LNCAP (cell line): ENCODE measurements at regions not wholly inside any gene's neighbourhood (a gene's known extent, or its start where the extent isn't known, plus 50 kb on each side); places are given as distances from the start of the nearest gene placed in this dataset.

Source experiments
- CTCF ChIP-seq: fragments of 450-650 bp; IDR thresholded peaks from 2 replicates; pipeline ENCODE4 v1.5.1; 2017; ENCODE audit warnings: mild to moderate bottlenecking

- TF ChIP-seq CTCF = no peak
Observed at GRCh38 chr21:41638201-41638790, 128.6 kb downstream of the RIPK4 start.

GRCh38 chr21:41636636-41637630, 129.0 kb upstream of the TMPRSS2 start:
- TF ChIP-seq CTCF = no peak

- TF ChIP-seq CTCF = no peak
Observed at GRCh38 chr21:41635874-41636273, 127.9 kb upstream of the TMPRSS2 start.

GRCh38 chr21:41634858-41635257, 126.9 kb upstream of the TMPRSS2 start:
- no peak for TF ChIP-seq CTCF

GRCh38 chr21:41634211-41634694, 126.3 kb upstream of the TMPRSS2 start:
- no peak for TF ChIP-seq CTCF

- no peak for TF ChIP-seq CTCF
Observed at GRCh38 chr21:41633627-41634026, 125.7 kb upstream of the TMPRSS2 start.

GRCh38 chr21:41632748-41633475, 125.0 kb upstream of the TMPRSS2 start:
- TF ChIP-seq CTCF = no peak
